ENCODE measurements at regions not wholly inside any gene's neighbourhood (a gene's known extent, or its start where the extent isn't known, plus 50 kb on each side); places are given as distances from the start of the nearest gene placed in this dataset.

DNA sequence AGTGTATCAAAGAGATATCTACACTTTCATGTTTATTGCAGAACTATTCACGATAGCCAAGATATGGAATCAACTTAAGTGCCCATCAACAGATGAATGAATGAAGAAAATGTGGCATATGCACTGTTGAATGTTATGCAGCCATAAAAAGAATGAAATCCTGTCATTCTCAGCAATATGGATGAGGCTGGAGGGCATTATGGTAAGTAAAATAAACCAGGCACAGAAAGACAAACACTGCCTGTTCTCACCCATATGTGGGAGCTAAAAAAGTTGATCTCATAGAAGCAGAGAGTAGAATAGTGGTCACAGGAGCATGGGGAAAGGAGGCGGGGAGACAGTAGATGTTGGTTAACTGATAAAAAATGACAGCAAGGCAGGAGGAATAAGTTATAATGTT is 561.8 kb downstream of the TOX3 start:
- ChIA-PET POLR2A (ENCODE audit: unreplicated experiment) (no interaction called here), CTCF (no interaction called here)
- intact Hi-C loops (cut with micrococcal nuclease; ENCODE audit: unreplicated experiment) = no loop called here

DNA sequence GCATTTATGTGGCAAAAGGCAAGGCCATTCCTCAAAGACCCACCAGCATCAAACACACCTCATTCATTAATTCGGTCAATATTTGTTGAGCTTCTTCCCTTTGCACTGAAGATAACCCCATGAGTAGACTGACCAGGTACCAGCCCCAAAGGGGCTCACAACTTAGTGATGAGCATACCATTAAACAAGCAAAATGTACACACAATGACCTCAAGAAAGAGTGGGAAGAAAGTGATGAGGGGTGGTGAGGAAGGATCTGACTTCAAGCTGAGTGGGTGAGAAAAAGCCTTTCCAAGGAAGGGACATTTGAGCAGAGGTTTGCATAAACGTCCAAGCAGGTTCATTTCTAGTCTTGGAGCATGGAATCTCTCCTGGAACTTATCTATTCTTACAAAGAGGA is 562.5 kb downstream of the TOX3 start:
- POLR2A ChIA-PET (ENCODE audit: unreplicated experiment) = no interaction called here
- H3K4me1 ChIP-seq (replicated peaks; ENCODE audit: insufficient read depth) = no peaks in the 10 kb centered on the region

More for the DNA sequence above, 561.8 kb downstream of the TOX3 start:
- no peaks in the 10 kb centered on the region for H3K27me3 ChIP-seq (ENCODE audit: insufficient read depth, low read depth)
- no peaks in the 10 kb centered on the region for H3K4me1 ChIP-seq (replicated peaks; ENCODE audit: insufficient read depth)
- no peak overlapping the region for H2AFZ ChIP-seq
- no TSS peak for BruUV-seq (replicated peaks)
- DNase-seq = no peak
- H3K36me3 ChIP-seq (ENCODE audit: low read depth) = no peaks in the 10 kb centered on the region
- H3K9me3 ChIP-seq (ENCODE audit: insufficient read depth, low read depth) = no peaks in the 10 kb centered on the region
- no peaks in the 10 kb centered on the region for H3K79me2 ChIP-seq (ENCODE audit: low read depth)
- H3K4me2 ChIP-seq = no peak overlapping the region
- H3F3A ChIP-seq (ENCODE audit: insufficient read depth, low read depth) = no peaks in the 10 kb centered on the region
- no peak overlapping the region for H3K4me3 ChIP-seq
- no peak for TF ChIP-seq CTCF (conservative IDR thresholded peaks at IDR 0.05)
- no peak for TF ChIP-seq EZH2 (IDR thresholded peaks at IDR 0.05; ENCODE audit: low read depth)
- H3K9me2 ChIP-seq (ENCODE audit: insufficient read depth) = no peaks in the 10 kb centered on the region
- H3K27ac ChIP-seq = no peak overlapping the region
- no peaks in the 10 kb centered on the region for H4K20me1 ChIP-seq (ENCODE audit: insufficient read depth)

DNA sequence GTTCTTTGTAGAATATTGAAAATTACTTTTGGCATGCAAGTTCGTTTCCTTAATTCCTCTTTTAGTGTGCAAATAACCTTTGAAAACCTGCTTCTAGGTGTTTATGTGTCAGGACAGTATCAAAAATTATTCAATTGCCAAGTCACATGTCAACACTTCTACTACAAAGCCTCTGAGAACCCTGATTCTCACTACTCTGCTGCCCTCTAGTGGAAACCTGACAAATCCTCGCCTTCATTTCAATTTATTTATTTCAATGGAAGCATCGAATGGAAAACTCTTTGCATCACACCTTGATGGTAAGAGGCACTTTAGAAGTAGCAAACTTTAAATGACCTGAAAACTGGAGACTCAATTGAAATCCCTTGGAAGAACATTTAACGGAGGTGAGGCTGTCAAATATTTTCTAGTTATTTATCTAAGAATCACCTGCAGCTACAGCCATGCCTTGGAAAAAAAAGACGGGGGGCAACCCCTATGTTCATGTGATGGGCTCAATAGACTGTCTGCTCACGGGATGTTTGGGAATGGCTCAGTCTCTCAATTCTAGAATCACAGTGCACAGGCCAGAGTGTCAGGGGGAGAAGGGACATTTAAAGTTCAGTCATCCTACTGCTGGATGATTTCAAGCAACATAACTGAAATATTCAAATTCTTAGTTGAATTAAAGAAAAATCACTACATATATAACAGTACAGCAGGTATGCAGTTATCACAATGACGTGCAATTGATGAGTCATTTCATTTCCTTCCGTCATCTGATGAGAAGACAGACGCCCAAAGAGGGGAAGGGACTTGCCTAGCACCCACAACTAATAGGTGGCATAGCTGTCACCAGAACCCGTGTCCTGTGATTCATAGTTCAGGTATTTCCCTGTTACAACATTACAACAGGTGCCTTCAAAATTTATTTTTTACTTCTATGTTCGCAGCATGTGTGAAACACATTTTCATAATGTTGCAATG is 563.9 kb downstream of the TOX3 start:
- Histone ChIP-seq H3K4me3 (no peak overlapping the region), H3K9me2 (ENCODE audit: insufficient read depth) (no peaks in the 10 kb centered on the region), H2AFZ (no peak overlapping the region), H3K9me3 (ENCODE audit: insufficient read depth, low read depth) (no peaks in the 10 kb centered on the region), H3K4me1 (replicated peaks; ENCODE audit: insufficient read depth) (no peaks in the 10 kb centered on the region), H3K27ac (no peak overlapping the region), H3K79me2 (ENCODE audit: low read depth) (no peaks in the 10 kb centered on the region), H3K27me3 (ENCODE audit: insufficient read depth, low read depth) (no peaks in the 10 kb centered on the region), H3K4me2 (no peak overlapping the region), H4K20me1 (ENCODE audit: insufficient read depth) (no peaks in the 10 kb centered on the region), H3F3A (ENCODE audit: insufficient read depth, low read depth) (no peaks in the 10 kb centered on the region), H3K36me3 (ENCODE audit: low read depth) (no peaks in the 10 kb centered on the region)
- DNase-seq = peak in 1 of 2 experiments; percentile 19
- BruUV-seq (replicated peaks) = no TSS peak
- intact Hi-C loops (cut with micrococcal nuclease; ENCODE audit: unreplicated experiment) = no loop called here
- POLR2A ChIA-PET (ENCODE audit: unreplicated experiment) = no interaction called here
- TF ChIP-seq CTCF (conservative IDR thresholded peaks at IDR 0.05) (peak; percentile 86), EZH2 (IDR thresholded peaks at IDR 0.05; ENCODE audit: low read depth) (no peak)
- CTCF ChIA-PET = no interaction called here

More for the DNA sequence above, 562.5 kb downstream of the TOX3 start:
- Histone ChIP-seq H3K9me2 (ENCODE audit: insufficient read depth) (no peaks in the 10 kb centered on the region), H3K36me3 (ENCODE audit: low read depth) (no peaks in the 10 kb centered on the region), H3K4me2 (no peak overlapping the region), H3K4me3 (no peak overlapping the region), H3K27me3 (ENCODE audit: insufficient read depth, low read depth) (no peaks in the 10 kb centered on the region), H3K9me3 (ENCODE audit: insufficient read depth, low read depth) (no peaks in the 10 kb centered on the region), H3K27ac (no peak overlapping the region), H4K20me1 (ENCODE audit: insufficient read depth) (no peaks in the 10 kb centered on the region), H2AFZ (no peak overlapping the region), H3K79me2 (ENCODE audit: low read depth) (no peaks in the 10 kb centered on the region), H3F3A (ENCODE audit: insufficient read depth, low read depth) (no peaks in the 10 kb centered on the region)
- no TSS peak for BruUV-seq (replicated peaks)
- no peak for DNase-seq
- CTCF ChIA-PET = no interaction called here
- no peak for TF ChIP-seq CTCF (conservative IDR thresholded peaks at IDR 0.05)
- TF ChIP-seq EZH2 (IDR thresholded peaks at IDR 0.05; ENCODE audit: low read depth) = no peak
- intact Hi-C loops (cut with micrococcal nuclease; ENCODE audit: unreplicated experiment) = no loop called here
